ENCODE measurements at regions not wholly inside any gene's neighbourhood (a gene's known extent, or its start where the extent isn't known, plus 50 kb on each side); places are given as distances from the start of the nearest gene placed in this dataset.
A peak's percentile ranks its signal among the peaks of the same experiment; 100 is the strongest.
"Not testable (repeated sequence)": the region's sequence is repeated elsewhere in the genome, so short reads cannot be mapped to it uniquely, and the experiment has no call there.

DNA sequence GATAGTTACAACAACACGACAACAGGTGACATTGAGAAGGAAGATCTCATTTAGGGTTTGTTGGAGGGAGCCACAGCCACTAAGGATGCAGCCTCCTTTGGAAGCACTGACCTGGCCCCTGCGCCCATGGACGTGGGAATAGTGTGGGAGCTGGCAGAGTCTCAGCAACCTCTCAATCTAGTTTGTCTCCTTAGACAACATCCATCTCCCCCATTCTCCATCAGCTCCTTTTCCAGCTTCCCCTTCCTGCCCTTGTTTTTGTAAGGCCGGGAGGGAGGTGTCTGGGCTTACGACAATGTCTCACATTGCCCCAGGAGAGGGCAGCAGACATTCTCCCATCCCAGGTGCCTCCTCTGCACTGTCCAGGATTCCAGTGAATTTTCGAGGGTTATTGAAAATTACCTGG is 170.2 kb upstream of the PZP start:
- no peaks in the 10 kb centered on the region for H3K4me1 Mint-ChIP-seq
- no peaks in the 10 kb centered on the region for H3K27me3 Mint-ChIP-seq
- DNase-seq, result no peak

DNA sequence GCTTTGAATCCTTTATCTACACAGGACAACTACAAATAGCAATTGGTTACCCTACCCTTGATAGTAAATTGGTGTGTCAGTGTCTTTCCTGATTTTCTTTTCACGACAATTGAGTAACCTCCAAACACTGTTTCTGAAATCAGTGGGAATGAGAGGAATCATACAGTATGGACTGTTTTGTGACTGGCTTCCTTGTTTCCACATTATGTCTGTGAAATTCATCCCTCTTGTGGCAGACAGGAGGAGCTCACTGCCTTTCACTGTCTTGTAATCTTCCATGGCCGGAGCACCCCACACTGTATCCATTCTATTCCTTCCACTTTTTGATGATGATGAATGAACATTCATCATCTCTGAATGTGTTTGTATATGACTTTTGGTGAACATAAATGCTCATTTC is 164.0 kb upstream of the PZP start:
- H3K27ac Mint-ChIP-seq, result no peak overlapping the region
- DNase-seq (no peak), ATAC-seq (no peak)
- no peak overlapping the region for H3K4me3 Mint-ChIP-seq
- H3K27me3 Mint-ChIP-seq, result no peaks in the 10 kb centered on the region
- H3K4me1 Mint-ChIP-seq, result peaks cover 19% of the 10 kb centered on the region
- H3K9me3 Mint-ChIP-seq, result no peaks in the 10 kb centered on the region

More for the DNA sequence above, 170.2 kb upstream of the PZP start:
- H3K4me3 Mint-ChIP-seq, result no peak overlapping the region
- H3K9me3 Mint-ChIP-seq, result no peaks in the 10 kb centered on the region
- peak overlapping the region in 1 of 2 donors; percentile 72 for H3K27ac Mint-ChIP-seq
- no peak for ATAC-seq

DNA sequence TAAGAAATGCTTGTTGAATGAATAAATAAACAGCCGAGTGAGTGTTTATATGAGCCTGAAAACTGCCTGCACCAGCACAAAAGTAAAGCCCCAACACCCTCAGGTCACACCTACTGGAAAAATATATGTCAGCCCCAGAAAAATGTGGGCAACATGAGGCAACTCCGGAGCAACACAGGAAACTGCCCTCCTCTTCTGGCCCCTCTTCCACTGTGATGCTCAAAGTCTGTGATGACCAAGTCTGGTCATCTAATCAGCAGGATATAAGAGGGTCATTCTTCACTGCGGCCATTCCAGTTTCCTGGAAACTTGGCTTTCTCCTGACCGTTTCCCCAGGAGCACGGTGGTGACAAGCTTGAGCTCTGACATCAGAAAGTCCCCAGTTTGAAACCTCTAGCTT is 159.6 kb upstream of the PZP start:
- no peaks in the 10 kb centered on the region for H3K9me3 Mint-ChIP-seq
- H3K4me1 Mint-ChIP-seq, result peaks cover 54% of the 10 kb centered on the region
- no peak overlapping the region for H3K4me3 Mint-ChIP-seq
- DNase-seq (no peak), ATAC-seq (no peak)
- peaks cover 8% of the 10 kb centered on the region for H3K27me3 Mint-ChIP-seq
- peak overlapping the region; percentile 35 to 56 for H3K27ac Mint-ChIP-seq

DNA sequence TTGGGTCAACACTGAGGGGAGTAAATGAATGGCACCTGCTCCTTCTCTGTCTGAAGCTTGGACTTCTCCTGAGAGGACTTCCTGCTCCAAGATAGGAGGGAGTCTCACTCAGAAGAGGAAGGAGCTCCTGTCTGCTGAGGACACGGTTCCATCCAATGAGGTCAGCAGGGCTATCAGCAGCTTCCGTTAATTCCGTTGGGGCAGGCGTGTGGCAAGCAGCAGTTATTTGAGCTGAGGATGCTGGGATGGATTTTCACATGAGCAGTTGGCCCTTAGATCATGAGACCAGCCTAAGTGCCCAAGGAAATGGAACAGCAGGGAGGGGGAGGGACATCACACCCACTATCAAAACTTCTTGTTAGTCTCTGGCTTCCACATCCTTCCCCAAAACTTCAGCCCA is 159.0 kb upstream of the PZP start:
- no peaks in the 10 kb centered on the region for H3K9me3 Mint-ChIP-seq
- no peak for ATAC-seq
- H3K4me1 Mint-ChIP-seq, result peaks cover 50% of the 10 kb centered on the region
- H3K27me3 Mint-ChIP-seq, result peaks cover 8% of the 10 kb centered on the region
- H3K4me3 Mint-ChIP-seq, result no peak overlapping the region
- DNase-seq, result no peak
- no peak overlapping the region for H3K27ac Mint-ChIP-seq

DNA sequence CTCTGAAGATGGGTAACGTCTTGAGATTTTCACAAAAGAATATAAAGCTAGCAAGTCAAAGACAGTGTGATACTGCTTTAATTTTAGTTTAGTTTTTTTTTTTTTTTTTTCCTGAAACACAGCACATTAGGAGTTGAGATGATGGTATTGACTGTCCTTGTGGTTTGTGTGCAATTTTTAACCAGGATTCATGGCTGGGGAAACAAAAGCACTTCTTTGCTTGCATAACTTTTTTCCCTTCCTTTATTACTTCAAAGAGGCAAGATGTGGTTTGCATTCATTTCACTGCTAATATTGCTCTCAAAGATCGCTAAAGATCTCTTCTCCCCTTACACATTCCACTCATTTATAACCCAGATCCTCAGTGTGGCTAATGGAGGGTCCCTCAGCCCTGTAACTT is 157.1 kb upstream of the PZP start:
- no peak for DNase-seq
- Mint-ChIP-seq H3K27me3 (peaks cover 8% of the 10 kb centered on the region), H3K4me3 (peak overlapping the region; percentile 55 to 70), H3K27ac (peak overlapping the region in 1 of 2 donors; percentile 79), H3K9me3 (no peaks in the 10 kb centered on the region), H3K4me1 (peaks cover 50% of the 10 kb centered on the region)
- ATAC-seq, result no peak

DNA sequence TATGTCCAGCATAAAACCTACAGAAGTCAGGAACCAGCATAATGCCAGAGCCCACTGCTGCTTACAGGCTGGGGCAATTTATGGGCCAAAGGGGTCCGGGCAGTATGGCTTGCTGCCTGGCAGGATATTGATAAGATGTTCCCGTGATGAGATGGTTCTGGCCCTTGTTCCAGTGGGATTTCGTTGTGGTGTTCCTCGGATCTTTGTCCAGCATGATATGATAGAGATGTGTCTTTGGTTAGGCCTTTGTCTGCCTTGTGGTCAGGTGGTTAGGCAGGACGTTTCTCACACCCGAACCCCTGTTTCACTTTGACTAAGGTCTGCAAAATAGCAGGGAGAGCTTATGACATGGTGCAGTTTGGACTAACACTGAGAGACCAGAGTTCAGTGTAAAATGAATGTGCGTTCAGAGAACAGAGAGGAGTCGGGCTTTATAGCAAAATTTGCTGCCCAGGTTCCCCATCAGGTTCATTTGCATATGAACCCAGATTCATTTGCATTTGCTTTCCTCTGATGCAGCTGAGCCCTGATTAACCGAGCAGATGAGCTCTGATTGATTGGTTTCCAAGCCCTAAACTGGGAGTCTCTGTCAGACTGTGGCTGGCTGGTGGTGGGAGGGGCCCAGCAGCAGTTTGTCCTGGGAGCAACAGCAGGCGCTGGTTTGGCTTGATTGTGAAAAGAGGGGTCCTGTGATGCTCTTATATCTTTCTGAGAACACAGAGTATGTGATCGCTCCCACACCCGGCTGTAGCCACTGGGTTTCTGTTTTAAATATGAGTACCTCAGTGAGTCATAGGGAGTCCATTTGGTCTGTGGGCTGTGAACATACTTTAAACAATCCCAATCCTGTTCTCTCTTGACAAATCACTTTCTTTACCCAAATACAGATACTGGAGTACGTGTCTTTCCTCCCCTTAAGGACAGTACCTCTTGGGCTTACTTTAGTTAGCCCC is 156.3 kb upstream of the PZP start:
- Mint-ChIP-seq H3K27ac (peak overlapping the region; percentile 79 to 91), H3K4me1 (peaks cover 50% of the 10 kb centered on the region), H3K27me3 (peaks cover 8% of the 10 kb centered on the region), H3K9me3 (no peaks in the 10 kb centered on the region), H3K4me3 (peak overlapping the region; percentile 55 to 70)
- ATAC-seq (peak; percentile 92), DNase-seq (peak; percentile 43 to 75)

DNA sequence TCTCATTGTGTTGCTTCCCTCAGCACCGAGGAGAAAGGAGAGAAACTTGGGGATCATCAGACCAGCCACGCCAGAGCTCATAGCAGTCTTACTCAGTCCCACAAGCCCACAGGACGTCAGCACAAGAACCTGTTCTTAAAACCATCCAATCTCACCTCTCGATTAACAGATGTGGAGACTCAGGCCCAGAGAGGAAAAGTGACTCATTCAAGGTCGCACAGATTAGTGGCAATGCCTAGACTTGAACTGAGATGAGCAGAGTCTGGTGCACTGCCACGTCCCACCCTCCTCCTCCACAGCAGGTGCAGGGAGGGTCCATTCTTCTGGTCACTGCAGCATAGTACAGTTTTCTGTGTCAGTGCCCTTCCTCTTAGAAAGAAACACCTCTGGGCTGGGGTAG is 154.9 kb upstream of the PZP start:
- Mint-ChIP-seq H3K9me3 (peaks cover 0 to 6% of the 10 kb centered on the region in 2 donors), H3K27me3 (peaks cover 8% of the 10 kb centered on the region), H3K4me3 (no peak overlapping the region), H3K4me1 (peaks cover 46% of the 10 kb centered on the region), H3K27ac (peak overlapping the region in 1 of 2 donors; percentile 61)
- ATAC-seq (peak; percentile 56), DNase-seq (peak in 1 of 2 donors; percentile 43)

DNA sequence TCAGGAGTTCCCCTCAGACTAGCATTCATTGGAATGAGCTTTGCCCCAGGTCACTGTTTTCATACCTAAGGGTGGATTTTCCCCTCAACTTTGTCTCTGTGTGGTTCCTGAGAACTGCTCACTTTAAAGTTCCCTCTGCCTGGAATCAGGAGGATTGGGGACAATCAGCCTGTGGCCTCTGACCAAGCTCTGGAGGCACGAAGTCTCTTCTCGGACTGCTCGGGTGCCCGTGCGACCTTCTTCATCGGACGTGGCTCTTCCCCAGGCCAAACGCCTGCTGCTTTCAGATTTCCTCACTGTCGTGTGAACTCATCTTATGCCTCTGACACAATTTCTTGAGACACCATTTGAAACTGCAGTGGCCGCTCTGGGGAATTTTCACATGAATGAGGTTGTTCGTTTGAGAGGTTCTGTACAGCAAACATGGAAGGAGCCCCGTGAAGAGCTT is 153.7 kb upstream of the PZP start:
- Mint-ChIP-seq H3K27ac (peak overlapping the region in 1 of 2 donors; percentile 49), H3K4me3 (no peak overlapping the region), H3K9me3 (peaks cover 0 to 6% of the 10 kb centered on the region in 2 donors), H3K27me3 (peaks cover 8% of the 10 kb centered on the region), H3K4me1 (peaks cover 35% of the 10 kb centered on the region)
- ATAC-seq (no peak), DNase-seq (no peak)

DNA sequence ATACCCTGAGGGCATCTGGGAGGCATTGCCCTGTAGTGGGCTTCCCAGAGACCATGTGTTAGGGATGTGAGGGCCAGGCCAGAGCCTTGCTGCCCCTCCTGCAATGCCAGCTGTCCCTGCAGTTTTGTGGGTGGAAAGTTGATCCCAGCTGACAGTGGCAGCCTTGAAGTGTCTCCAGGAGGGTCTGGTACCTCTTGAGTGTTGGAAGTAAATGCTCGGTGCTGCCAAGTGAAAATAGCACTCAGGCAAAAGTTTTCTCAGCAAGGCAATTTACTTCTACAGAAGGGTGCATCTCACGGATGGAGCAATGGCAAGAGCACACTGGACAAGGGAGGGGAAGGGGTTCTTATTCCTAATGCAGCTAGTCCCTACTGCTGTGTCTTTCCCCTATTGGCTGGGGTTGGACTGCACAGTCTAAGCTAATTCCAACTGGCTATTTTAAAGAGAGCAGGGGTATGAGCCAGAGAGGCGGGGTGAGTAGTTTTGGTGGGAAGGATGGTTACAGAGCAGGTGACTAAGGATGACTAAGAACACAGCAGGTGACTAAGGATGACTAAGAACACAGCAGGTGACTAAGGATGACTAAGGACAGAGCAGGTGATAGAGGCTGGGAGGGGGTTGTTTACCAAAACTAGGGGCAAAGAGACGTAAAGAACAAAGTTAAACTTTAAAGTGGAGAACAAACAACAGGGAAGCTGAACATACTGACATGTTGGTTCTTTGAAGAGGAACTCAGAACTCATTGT is 146.0 kb upstream of the PZP start:
- not testable (repeated sequence) for H3K27ac Mint-ChIP-seq
- DNase-seq (peak in 1 of 2 donors; percentile 25), ATAC-seq (peak; percentile 54)

DNA sequence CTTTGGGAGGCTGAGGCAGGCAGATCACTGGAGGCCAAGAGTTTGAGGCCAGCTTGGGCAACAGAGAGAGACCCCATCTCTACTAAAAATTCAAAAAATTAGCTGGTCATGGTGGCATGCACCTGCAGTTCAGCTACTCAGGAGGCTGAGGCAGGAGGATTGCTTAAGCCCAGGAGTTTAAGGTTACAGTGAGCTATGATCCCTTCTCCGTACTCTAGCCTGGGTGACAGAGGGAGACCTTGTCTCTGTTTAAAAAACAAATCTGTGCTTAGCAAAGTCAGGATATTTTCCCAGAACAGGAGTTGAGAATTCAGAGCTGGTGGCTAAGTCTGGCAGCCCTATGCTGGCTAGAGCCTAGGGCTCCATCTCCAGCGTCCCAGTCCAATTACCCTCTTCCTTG is 142.9 kb upstream of the PZP start:
- peaks cover 19% of the 10 kb centered on the region for H3K4me1 Mint-ChIP-seq
- ATAC-seq, result no peak
- H3K4me3 Mint-ChIP-seq, result no peak overlapping the region
- peaks cover 21 to 26% of the 10 kb centered on the region in 2 donors for H3K9me3 Mint-ChIP-seq
- no peak for DNase-seq
- H3K27me3 Mint-ChIP-seq, result no peaks in the 10 kb centered on the region
- no peak overlapping the region for H3K27ac Mint-ChIP-seq

More for the DNA sequence above, 146.0 kb upstream of the PZP start:
- not testable (repeated sequence) for H3K4me3 Mint-ChIP-seq, H3K27me3 Mint-ChIP-seq, H3K4me1 Mint-ChIP-seq
- peaks cover 24 to 32% of the 10 kb centered on the region in 2 donors for H3K9me3 Mint-ChIP-seq

DNA sequence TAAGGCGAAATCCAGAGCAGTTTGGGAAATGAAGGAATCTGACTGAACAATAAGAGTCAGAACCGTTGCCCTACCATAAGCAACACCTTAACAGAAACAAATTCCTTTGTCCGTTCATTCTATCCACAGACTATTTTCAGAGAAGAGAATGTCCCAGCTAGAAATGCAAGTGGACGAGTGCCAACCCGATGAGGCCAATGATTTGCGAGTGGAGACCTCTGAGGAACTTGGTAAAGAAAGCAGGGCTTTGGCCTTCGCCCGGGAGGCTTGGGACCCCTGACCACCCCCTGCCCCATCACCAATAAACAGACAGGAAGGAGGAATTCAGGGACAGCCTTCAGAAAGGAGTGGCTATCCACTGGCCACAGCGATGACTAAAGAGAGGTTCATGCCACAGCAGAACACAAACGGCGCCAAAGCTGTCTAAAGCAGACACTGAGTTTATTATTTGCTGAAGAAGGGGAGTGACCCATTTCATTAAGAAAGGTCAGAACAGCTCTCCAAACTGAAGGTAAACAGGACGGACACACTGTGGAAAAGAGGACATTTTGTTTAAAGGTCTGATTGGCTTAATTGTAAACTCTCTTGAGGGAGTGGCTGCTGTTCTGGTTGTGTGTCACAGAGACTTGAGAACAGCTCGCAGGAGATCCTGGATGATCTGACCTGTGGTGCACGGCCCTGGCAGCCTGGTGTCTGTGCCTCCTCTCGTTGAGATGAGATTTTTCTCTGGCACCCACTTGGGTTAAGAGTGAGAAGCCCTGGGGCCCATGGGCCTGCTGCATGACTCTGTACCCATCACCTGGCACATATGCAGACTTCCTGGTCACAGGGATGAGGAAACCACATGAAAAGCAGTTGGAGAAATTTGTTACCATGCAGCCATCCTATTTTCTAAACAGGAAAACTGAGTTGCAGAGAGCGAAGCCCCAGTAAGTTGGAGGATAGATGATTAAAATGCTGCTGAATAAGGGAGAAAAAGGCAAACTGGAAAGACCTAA is 142.0 kb upstream of the PZP start:
- Mint-ChIP-seq H3K4me3 (no peak overlapping the region), H3K4me1 (peaks cover 23% of the 10 kb centered on the region), H3K9me3 (peaks cover 20 to 26% of the 10 kb centered on the region in 2 donors), H3K27me3 (no peaks in the 10 kb centered on the region), H3K27ac (no peak overlapping the region)
- no peak for ATAC-seq
- no peak for DNase-seq

DNA sequence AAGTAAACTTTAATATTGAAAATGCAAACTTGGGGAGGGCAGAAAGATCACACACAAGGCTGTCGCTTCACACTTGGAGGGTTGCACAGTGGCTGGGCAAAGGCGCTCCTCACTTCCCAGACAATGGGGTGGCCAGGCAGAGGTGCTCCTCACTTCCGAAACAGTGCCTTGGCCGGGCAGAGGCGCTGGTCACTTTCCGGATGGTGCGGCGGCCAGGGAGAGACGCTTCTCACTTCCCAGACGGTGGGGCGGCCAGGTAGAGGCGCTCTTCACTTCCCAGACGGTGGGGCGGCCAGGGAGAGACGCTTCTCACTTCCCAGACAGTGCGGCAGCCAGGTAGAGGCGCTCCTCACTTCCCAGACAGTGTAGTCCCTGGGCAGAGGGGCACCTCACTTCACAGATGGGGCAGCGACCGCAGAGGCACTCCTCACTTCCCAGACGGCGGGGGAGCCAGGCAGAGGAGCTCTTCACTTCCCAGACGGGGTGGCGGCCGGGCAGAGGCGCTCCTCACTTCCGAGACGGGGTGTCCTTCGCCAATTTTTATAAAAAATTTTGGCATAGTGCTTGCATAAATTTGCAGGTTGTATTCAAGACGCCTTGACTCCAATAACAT is 140.8 kb upstream of the PZP start:
- no peak for DNase-seq
- no peaks in the 10 kb centered on the region for H3K27me3 Mint-ChIP-seq
- no peak overlapping the region for H3K4me3 Mint-ChIP-seq
- H3K27ac Mint-ChIP-seq, result peak overlapping the region; percentile 30 to 57
- no peak for ATAC-seq
- H3K9me3 Mint-ChIP-seq, result peaks cover 11 to 15% of the 10 kb centered on the region in 2 donors
- H3K4me1 Mint-ChIP-seq, result peaks cover 26% of the 10 kb centered on the region

DNA sequence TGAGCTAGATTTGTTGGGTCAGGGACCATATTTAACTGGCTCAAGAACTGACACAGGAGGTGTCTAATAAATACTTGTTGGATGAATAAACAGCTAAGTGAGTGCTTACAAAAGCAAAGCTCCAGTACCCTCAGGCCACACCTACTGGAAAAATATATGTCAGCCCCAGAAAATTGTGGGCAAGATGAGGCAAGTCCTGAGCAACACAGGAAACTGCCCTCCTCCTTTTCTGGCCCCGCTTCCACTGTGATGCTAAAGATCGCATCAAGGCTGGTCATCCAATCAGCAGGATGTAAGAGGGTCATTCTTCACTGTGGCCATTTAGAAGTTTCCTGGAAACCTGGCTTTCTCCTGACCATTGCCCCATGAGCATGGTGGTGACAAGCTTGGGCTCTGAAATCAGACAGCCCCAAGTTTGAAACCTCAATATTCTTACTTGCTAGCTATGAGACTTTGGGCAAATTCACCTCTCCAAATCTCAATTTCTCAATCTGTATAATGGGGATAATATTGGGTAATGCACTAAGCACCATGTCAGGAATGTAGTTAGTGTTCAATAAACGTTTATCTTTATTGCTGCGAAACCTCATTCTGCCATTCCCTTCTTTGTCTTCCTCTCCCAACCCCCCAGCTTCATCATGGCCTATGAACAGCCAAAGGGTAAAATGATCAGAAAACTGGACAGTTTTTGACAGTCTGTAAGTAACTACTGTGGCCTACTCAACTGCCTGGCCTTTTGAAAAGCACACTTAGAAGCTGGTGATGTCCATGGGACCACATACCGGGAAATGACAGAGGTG is 139.3 kb upstream of the PZP start:
- Mint-ChIP-seq H3K27ac (peak overlapping the region; percentile 74 to 92), H3K4me3 (no peak overlapping the region), H3K27me3 (no peaks in the 10 kb centered on the region), H3K4me1 (peaks cover 26% of the 10 kb centered on the region), H3K9me3 (peaks cover 5 to 7% of the 10 kb centered on the region in 2 donors)
- peak; percentile 93 for ATAC-seq
- peak; percentile 28 to 63 for DNase-seq

DNA sequence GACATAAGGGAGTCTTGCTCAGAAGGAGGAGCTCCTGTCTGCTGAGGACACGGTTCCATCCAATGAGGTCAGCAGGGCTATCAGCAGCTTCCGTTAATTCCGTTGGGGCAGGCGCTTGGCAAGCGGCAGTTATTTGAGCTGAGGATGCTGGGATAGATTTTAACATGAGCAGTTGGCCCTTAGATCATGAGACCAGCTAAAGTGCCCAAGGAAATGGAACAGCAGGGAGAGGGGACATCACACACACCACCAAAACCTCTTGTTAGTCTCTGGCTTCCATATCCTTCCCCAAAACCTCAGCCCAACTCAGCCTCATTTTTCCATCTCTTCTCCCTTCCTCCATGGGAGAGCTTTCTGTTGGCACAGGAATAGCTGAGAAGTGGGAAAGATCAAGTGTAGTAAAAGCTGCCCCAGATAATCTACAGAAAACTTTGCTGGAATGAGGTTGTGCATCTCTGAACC is 138.7 kb upstream of the PZP start:
- DNase-seq (no peak), ATAC-seq (no peak)
- Mint-ChIP-seq H3K9me3 (peaks cover 0 to 1% of the 10 kb centered on the region in 2 donors), H3K27me3 (no peaks in the 10 kb centered on the region), H3K4me3 (no peak overlapping the region), H3K27ac (peak overlapping the region; percentile 74 to 92), H3K4me1 (peaks cover 32% of the 10 kb centered on the region)
